Parathyroid adenoma (tissue), 2 donors: ENCODE measurements at regions not wholly inside any gene's neighbourhood (a gene's known extent, or its start where the extent isn't known, plus 50 kb on each side); places are given as distances from the start of the nearest gene placed in this dataset.

Source experiments
- H2AFZ ChIP-seq: fragments of 300-600 bp; sonication (generic); one replicate; pipeline ENCODE4 v1.7.0; 2017; ENCODE audit warnings: antibody characterized with exemption, mild to moderate bottlenecking
- H3K27ac ChIP-seq: fragments of 300-600 bp; sonication (generic); one replicate; pipeline ENCODE4 v1.7.0; 2017
- H3K27me3 ChIP-seq: fragments of 300-600 bp; sonication (generic); one replicate; pipeline ENCODE4 v1.7.0; 2017; ENCODE audit warnings: low read length; ENCODE audit not compliant: control insufficient read depth, insufficient read depth
- H3K36me3 ChIP-seq: fragments of 300-600 bp; sonication (generic); one replicate; pipeline ENCODE4 v1.7.0; 2017; ENCODE audit warnings: low read length; ENCODE audit not compliant: control insufficient read depth, insufficient read depth
- H3K4me1 ChIP-seq: fragments of 300-600 bp; sonication (generic); one replicate; pipeline ENCODE4 v1.7.0; 2017; ENCODE audit warnings: control low read depth
- H3K4me2 ChIP-seq: fragments of 300-600 bp; sonication (generic); one replicate; pipeline ENCODE4 v1.7.0; 2017; ENCODE audit warnings: low read length
- H3K4me3 ChIP-seq: fragments of 300-600 bp; sonication (generic); one replicate; pipeline ENCODE4 v1.7.0; 2017; ENCODE audit warnings: low read depth, low read length
- H3K79me2 ChIP-seq: fragments of 300-600 bp; sonication (generic); one replicate; pipeline ENCODE4 v1.7.0; 2017; ENCODE audit warnings: control low read depth
- H3K9ac ChIP-seq: fragments of 300-600 bp; sonication (generic); one replicate; pipeline ENCODE4 v1.7.0; 2017; ENCODE audit warnings: mild to moderate bottlenecking
- H3K9me3 ChIP-seq: fragments of 300-600 bp; sonication (generic); one replicate; pipeline ENCODE4 v1.7.0; 2017; ENCODE audit warnings: low read length; ENCODE audit not compliant: control insufficient read depth
- CTCF ChIP-seq: fragments of 300-600 bp; sonication (generic); IDR thresholded peaks from one replicate; pipeline ENCODE4 v1.7.0; 2017; ENCODE audit warnings: antibody characterized with exemption, mild to moderate bottlenecking
- donor health status: primary hyperparathyroidism.

DNA sequence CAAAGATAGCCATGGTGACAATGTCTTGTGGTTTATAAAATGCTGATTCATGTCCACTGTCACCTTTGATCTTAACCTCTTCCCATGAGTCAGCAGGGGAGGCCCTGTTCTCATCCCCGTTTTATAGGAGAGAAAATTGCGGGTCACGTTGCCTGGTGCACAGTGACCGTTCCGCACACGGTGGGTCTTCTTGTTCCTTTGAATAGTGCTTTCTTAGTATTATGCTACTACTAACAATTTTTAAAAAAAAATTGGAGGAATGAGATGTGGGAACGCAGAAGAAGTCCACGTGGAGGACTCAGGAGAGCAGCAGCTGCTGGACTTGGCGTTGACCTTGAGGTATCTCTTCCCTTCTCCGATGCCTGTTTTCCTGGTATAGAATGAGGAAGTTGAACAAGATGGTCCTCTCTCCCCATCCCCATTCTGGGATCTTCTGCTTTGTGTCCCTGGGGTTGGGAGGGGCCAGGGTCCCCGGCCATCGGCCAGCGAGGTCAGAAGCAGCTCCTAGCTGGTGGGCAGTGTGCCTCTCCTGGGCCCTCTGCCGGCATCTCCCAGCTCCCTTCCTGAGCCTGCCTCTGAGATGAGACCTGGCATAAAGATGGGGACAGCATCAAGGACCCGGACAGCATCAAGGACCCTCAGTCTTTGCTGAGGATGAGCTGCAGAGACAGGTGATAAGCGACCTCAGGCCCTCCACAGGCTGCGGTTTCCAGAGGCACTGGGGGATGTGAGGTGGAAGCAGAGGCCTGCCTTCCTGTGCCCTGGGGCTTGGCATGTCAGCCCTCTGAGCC lies 143.9 kb downstream of the C9orf50 start:
- Histone ChIP-seq H3K9me3 (no peaks in the 10 kb centered on the region), H3K79me2 (no peaks in the 10 kb centered on the region), H3K4me2 (no peak overlapping the region), H2AFZ (no peak overlapping the region), H3K9ac (no peak overlapping the region), H3K27ac (no peak overlapping the region), H3K4me1 (peaks cover 2% of the 10 kb centered on the region), H3K4me3 (no peak overlapping the region), H3K36me3 (no peaks in the 10 kb centered on the region), H3K27me3 (no peaks in the 10 kb centered on the region)
- TF ChIP-seq CTCF: no peak

DNA sequence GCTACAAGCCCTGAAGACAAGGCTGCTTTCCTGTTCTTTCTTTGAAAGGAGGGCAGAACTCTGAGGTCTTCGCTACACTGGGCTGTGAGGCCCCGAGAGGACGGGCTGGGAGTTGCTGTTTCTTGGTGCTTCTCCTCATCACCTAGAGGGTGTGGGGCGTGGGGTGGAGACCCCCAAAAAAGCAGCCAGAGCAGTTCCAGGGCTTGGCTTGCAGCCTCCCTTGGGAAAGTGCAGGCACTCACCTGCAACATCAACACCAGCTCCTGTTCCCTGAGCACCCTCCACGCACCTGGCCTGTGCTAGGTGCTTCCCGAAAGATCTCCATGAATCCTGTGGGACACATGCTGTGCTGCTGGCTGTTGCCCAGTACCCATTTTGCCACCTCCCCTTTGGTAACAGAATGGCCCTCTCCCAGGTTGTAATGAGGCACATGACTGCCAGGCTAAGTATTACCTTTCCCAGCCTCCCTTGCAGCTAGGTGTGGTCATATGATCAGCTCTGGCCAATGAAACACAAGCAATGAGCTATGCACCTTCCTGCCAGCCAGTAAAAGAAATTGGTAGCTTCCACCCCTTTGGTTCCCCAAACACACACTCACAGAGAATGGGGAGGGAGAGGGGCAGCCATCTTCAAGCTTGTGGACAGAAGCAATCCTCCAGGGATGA lies 146.0 kb downstream of the C9orf50 start:
- Histone ChIP-seq H3K4me3 (no peak overlapping the region), H3K4me1 (peaks cover 6% of the 10 kb centered on the region), H3K9me3 (no peaks in the 10 kb centered on the region), H3K4me2 (no peak overlapping the region), H3K79me2 (no peaks in the 10 kb centered on the region), H3K9ac (no peak overlapping the region), H3K27me3 (no peaks in the 10 kb centered on the region), H2AFZ (no peak overlapping the region), H3K27ac (no peak overlapping the region), H3K36me3 (no peaks in the 10 kb centered on the region)
- no peak for TF ChIP-seq CTCF

DNA sequence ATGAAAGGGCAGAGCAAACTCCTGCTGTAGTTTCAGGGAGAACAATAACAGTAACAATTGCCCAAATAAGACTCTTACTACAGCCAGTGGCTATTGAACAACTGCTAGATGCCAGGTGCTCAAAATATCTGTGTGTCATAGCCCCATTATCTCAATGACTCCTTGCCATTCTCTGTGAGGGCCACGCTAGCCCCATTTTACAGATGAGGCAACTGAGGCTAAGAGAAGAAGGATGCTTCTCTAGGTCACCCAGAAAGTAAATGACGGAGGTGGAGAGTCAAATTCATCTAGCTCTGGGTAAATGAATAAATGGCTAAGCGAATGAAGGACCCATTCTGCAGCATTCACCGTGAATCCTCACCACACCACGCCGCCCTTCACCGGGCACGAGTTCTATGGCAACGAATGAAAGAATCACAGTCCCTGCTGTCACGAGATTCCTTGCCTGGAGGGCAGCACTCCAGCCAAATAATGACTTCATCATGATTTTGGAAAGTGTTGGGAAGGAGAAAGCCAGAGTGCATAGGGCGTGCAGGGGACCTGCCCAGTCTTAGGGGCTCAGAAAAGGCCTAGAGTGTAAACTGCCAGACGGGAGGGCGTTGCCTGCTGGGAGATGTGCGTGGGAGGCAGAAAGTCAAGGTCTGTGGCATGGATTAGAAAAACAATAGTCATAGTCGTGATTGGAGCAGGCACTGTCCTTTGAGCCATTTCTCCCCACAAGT lies 147.2 kb downstream of the C9orf50 start:
- Histone ChIP-seq H3K9ac (no peak overlapping the region), H3K9me3 (no peaks in the 10 kb centered on the region), H3K4me2 (peak overlapping the region; percentile 14), H3K27me3 (no peaks in the 10 kb centered on the region), H3K4me1 (peaks cover 6% of the 10 kb centered on the region), H2AFZ (peak overlapping the region; percentile 65), H3K79me2 (no peaks in the 10 kb centered on the region), H3K27ac (no peak overlapping the region), H3K36me3 (no peaks in the 10 kb centered on the region), H3K4me3 (no peak overlapping the region)
- TF ChIP-seq CTCF: no peak

DNA sequence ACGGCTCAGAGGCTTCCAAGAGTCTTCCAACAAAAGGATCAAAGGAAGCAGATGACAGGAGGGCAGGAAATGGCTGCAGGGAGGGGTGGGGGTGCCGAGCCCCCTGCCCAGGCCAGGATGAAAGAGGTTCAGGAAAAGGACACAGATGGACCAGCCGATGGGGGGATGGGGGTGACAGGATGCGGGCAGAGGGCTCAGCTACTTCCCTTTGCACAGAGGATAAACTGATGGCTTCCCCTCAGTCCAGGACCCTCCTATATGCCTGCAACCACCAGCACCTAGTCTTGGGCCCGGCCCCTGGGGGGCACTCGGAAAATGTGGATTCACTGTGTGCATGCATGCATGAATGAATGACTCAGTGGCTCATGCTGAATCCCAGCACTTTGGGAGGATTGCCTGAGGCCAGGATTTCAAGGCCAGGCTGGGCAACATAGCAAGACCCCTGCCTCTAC lies 148.2 kb downstream of the C9orf50 start:
- no peaks in the 10 kb centered on the region for H3K27me3 ChIP-seq
- no peak overlapping the region for H3K4me2 ChIP-seq
- no peak overlapping the region for H3K9ac ChIP-seq

More for the DNA sequence above, 148.2 kb downstream of the C9orf50 start:
- Histone ChIP-seq H3K4me3 (no peak overlapping the region), H3K4me1 (peaks cover 6% of the 10 kb centered on the region), H3K9me3 (no peaks in the 10 kb centered on the region), H2AFZ (no peak overlapping the region), H3K36me3 (no peaks in the 10 kb centered on the region), H3K27ac (no peak overlapping the region), H3K79me2 (no peaks in the 10 kb centered on the region)
- no peak for TF ChIP-seq CTCF
